ENCODE measurements at regions not wholly inside any gene's neighbourhood (a gene's known extent, or its start where the extent isn't known, plus 50 kb on each side); places are given as distances from the start of the nearest gene placed in this dataset.

DNA sequence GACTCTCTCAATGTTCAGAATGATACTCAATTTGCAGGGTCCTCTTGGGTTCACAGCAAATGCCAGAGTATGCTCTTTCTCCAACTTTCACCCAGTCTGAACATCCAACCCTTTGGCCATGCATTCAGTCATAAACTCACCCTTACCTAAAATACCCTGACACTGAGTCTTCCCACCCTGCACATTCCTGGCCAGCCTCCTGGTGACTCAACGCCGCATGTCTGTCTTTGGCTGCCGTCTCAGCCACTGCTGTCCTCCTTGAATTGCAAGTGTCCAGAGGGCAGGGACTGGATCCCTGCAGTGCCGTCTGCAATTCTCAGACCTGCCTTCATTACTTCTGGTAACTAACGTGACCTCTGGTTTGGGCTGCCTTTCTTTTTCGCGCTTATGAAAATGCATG lies 593.4 kb downstream of the QKI start:
- TF ChIP-seq, protein P1, sequence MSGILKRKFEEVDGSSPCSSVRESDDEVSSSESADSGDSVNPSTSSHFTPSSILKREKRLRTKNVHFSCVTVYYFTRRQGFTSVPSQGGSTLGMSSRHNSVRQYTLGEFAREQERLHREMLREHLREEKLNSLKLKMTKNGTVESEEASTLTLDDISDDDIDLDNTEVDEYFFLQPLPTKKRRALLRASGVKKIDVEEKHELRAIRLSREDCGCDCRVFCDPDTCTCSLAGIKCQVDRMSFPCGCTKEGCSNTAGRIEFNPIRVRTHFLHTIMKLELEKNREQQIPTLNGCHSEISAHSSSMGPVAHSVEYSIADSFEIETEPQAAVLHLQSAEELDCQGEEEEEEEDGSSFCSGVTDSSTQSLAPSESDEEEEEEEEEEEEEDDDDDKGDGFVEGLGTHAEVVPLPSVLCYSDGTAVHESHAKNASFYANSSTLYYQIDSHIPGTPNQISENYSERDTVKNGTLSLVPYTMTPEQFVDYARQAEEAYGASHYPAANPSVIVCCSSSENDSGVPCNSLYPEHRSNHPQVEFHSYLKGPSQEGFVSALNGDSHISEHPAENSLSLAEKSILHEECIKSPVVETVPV (CRISPR knock-in tag; IDR thresholded peaks at IDR 0.05) = no peak
- TF ChIP-seq RARB (CRISPR knock-in tag; IDR thresholded peaks at IDR 0.05) (no peak), ISL1 (CRISPR knock-in tag; IDR thresholded peaks at IDR 0.05) (no peak), ZFP30 (CRISPR knock-in tag; IDR thresholded peaks at IDR 0.05) (no peak), ZNF70 (CRISPR knock-in tag; IDR thresholded peaks at IDR 0.05) (no peak), ZNF565 (CRISPR knock-in tag; conservative IDR thresholded peaks at IDR 0.05; ENCODE audit: low read depth) (no peak), BACH2 (CRISPR knock-in tag; IDR thresholded peaks at IDR 0.05; ENCODE audit: borderline replicate concordance) (no peak), PPARA (CRISPR knock-in tag; IDR thresholded peaks at IDR 0.05; ENCODE audit: borderline replicate concordance) (no peak), ESRRG (CRISPR knock-in tag; IDR thresholded peaks at IDR 0.05) (no peak), SNAI2 (CRISPR knock-in tag; IDR thresholded peaks at IDR 0.05) (no peak), CSDC2 (CRISPR knock-in tag; IDR thresholded peaks at IDR 0.05) (no peak), ARNTL (CRISPR knock-in tag; IDR thresholded peaks at IDR 0.05; ENCODE audit: borderline replicate concordance, low read depth) (no peak), TOX (CRISPR knock-in tag; IDR thresholded peaks at IDR 0.05; ENCODE audit: borderline replicate concordance) (no peak)
- TF ChIP-seq, protein P2, sequence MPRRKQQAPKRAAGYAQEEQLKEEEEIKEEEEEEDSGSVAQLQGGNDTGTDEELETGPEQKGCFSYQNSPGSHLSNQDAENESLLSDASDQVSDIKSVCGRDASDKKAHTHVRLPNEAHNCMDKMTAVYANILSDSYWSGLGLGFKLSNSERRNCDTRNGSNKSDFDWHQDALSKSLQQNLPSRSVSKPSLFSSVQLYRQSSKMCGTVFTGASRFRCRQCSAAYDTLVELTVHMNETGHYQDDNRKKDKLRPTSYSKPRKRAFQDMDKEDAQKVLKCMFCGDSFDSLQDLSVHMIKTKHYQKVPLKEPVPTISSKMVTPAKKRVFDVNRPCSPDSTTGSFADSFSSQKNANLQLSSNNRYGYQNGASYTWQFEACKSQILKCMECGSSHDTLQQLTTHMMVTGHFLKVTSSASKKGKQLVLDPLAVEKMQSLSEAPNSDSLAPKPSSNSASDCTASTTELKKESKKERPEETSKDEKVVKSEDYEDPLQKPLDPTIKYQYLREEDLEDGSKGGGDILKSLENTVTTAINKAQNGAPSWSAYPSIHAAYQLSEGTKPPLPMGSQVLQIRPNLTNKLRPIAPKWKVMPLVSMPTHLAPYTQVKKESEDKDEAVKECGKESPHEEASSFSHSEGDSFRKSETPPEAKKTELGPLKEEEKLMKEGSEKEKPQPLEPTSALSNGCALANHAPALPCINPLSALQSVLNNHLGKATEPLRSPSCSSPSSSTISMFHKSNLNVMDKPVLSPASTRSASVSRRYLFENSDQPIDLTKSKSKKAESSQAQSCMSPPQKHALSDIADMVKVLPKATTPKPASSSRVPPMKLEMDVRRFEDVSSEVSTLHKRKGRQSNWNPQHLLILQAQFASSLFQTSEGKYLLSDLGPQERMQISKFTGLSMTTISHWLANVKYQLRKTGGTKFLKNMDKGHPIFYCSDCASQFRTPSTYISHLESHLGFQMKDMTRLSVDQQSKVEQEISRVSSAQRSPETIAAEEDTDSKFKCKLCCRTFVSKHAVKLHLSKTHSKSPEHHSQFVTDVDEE (CRISPR knock-in tag; IDR thresholded peaks at IDR 0.05) = no peak
- TF ChIP-seq, protein P3, sequence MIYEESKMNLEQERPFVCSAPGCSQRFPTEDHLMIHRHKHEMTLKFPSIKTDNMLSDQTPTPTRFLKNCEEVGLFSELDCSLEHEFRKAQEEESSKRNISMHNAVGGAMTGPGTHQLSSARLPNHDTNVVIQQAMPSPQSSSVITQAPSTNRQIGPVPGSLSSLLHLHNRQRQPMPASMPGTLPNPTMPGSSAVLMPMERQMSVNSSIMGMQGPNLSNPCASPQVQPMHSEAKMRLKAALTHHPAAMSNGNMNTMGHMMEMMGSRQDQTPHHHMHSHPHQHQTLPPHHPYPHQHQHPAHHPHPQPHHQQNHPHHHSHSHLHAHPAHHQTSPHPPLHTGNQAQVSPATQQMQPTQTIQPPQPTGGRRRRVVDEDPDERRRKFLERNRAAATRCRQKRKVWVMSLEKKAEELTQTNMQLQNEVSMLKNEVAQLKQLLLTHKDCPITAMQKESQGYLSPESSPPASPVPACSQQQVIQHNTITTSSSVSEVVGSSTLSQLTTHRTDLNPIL (CRISPR knock-in tag; IDR thresholded peaks at IDR 0.05; ENCODE audit: low read depth) = no peak
- TF ChIP-seq, protein P4, sequence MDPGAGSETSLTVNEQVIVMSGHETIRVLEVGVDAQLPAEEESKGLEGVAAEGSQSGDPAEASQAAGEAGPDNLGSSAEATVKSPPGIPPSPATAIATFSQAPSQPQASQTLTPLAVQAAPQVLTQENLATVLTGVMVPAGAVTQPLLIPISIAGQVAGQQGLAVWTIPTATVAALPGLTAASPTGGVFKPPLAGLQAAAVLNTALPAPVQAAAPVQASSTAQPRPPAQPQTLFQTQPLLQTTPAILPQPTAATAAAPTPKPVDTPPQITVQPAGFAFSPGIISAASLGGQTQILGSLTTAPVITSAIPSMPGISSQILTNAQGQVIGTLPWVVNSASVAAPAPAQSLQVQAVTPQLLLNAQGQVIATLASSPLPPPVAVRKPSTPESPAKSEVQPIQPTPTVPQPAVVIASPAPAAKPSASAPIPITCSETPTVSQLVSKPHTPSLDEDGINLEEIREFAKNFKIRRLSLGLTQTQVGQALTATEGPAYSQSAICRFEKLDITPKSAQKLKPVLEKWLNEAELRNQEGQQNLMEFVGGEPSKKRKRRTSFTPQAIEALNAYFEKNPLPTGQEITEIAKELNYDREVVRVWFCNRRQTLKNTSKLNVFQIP (CRISPR knock-in tag; IDR thresholded peaks at IDR 0.05; ENCODE audit: borderline replicate concordance, low read depth) = no peak
- no peak for ATAC-seq

DNA sequence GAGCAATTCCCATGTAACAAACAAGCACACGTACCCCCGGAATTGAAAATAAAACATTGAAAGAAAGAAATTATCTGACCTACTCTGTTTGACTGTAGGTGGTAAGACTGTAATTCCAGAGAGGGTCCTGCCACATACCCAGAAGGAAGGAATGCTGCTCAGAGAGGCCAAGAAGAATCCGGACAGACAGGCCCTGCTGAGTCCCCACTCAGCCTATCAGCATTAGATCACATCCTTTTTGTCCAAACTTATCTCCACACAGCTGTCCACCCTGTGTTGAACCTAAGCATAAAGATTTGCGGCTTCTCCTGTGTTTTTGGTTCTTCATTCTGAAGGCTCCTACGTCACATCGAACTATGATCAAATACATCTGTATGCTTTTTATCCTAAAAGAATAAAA lies 591.9 kb downstream of the QKI start:
- no peak for TF ChIP-seq TCF4 (CRISPR knock-in tag; IDR thresholded peaks at IDR 0.05; ENCODE audit: borderline replicate concordance)
- TF ChIP-seq ESRRG (CRISPR knock-in tag; IDR thresholded peaks at IDR 0.05) = no peak
- TF ChIP-seq, protein P3 (CRISPR knock-in tag; IDR thresholded peaks at IDR 0.05; ENCODE audit: low read depth) = no peak
- TF ChIP-seq, protein P5, sequence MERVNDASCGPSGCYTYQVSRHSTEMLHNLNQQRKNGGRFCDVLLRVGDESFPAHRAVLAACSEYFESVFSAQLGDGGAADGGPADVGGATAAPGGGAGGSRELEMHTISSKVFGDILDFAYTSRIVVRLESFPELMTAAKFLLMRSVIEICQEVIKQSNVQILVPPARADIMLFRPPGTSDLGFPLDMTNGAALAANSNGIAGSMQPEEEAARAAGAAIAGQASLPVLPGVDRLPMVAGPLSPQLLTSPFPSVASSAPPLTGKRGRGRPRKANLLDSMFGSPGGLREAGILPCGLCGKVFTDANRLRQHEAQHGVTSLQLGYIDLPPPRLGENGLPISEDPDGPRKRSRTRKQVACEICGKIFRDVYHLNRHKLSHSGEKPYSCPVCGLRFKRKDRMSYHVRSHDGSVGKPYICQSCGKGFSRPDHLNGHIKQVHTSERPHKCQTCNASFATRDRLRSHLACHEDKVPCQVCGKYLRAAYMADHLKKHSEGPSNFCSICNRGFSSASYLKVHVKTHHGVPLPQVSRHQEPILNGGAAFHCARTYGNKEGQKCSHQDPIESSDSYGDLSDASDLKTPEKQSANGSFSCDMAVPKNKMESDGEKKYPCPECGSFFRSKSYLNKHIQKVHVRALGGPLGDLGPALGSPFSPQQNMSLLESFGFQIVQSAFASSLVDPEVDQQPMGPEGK (CRISPR knock-in tag; IDR thresholded peaks at IDR 0.05; ENCODE audit: borderline replicate concordance) = no peak
- no peak for TF ChIP-seq ZNF70 (CRISPR knock-in tag; IDR thresholded peaks at IDR 0.05)
- no peak for TF ChIP-seq ZFP30 (CRISPR knock-in tag; IDR thresholded peaks at IDR 0.05)
- TF ChIP-seq TOX (CRISPR knock-in tag; IDR thresholded peaks at IDR 0.05; ENCODE audit: borderline replicate concordance) = no peak
- no peak for TF ChIP-seq ZC3H10 (CRISPR knock-in tag; IDR thresholded peaks at IDR 0.05)
- TF ChIP-seq ZNF8 (CRISPR knock-in tag; IDR thresholded peaks at IDR 0.05) = no peak
- TF ChIP-seq OSR1 (CRISPR knock-in tag; IDR thresholded peaks at IDR 0.05) = no peak
- TF ChIP-seq CSDC2 (CRISPR knock-in tag; IDR thresholded peaks at IDR 0.05) = no peak
- TF ChIP-seq RARB (CRISPR knock-in tag; IDR thresholded peaks at IDR 0.05) = no peak
- TF ChIP-seq, protein P1 (CRISPR knock-in tag; IDR thresholded peaks at IDR 0.05) = no peak
- TF ChIP-seq SNAI2 (CRISPR knock-in tag; IDR thresholded peaks at IDR 0.05) = no peak
- no peak for ATAC-seq

All from SK-N-SH treated with all-trans-retinoic acid at 6 μM for 48 hours (cell line).